HUES48 (cell line): ENCODE measurements at regions not wholly inside any gene's neighbourhood (a gene's known extent, or its start where the extent isn't known, plus 50 kb on each side); places are given as distances from the start of the nearest gene placed in this dataset.

ENCODE experiments used
- H3K27ac ChIP-seq: one replicate; pipeline ENCODE4 v1.7.0; 2013; ENCODE audit warnings: low read depth, low read length, inconsistent platforms
- H3K27me3 ChIP-seq: 2 replicates; pipeline ENCODE4 v1.6.1; 2013; ENCODE audit warnings: mild to moderate bottlenecking, low read length; ENCODE audit not compliant: control insufficient read depth, insufficient read depth
- H3K36me3 ChIP-seq: 2 replicates; pipeline ENCODE4 v1.6.1; 2013; ENCODE audit warnings: low read length; ENCODE audit not compliant: control insufficient read depth, insufficient read depth
- H3K4me1 ChIP-seq: 2 replicates; pipeline ENCODE4 v1.6.1; 2013; ENCODE audit warnings: mild to moderate bottlenecking, low read length; ENCODE audit not compliant: control insufficient read depth, insufficient read depth
- H3K4me3 ChIP-seq: 2 replicates; pipeline ENCODE4 v1.5.1; 2013; ENCODE audit warnings: mild to moderate bottlenecking, low read depth, low read length
- H3K9ac ChIP-seq: 2 replicates; pipeline ENCODE4 v1.6.1; 2013; ENCODE audit warnings: mild to moderate bottlenecking, low read depth, low read length, moderate library complexity
- H3K9me3 ChIP-seq: 2 replicates; pipeline ENCODE4 v1.6.1; 2013; ENCODE audit warnings: low read length; ENCODE audit not compliant: control insufficient read depth, insufficient read depth

GRCh38 chr2:52536929-52537460 is 1230.6 kb upstream of the CHAC2 start:
- H3K4me1 ChIP-seq = no peaks in the 10 kb centered on the region; the same call in 1 of the 2 replicates
- no peaks in the 10 kb centered on the region for H3K36me3 ChIP-seq
- H3K4me3 ChIP-seq = no peak overlapping the region
- H3K27me3 ChIP-seq = no peaks in the 10 kb centered on the region
- no peak overlapping the region for H3K9ac ChIP-seq
- no peaks in the 10 kb centered on the region for H3K9me3 ChIP-seq
- no peak overlapping the region for H3K27ac ChIP-seq

GRCh38 chr2:52532956-52533355 is 1234.6 kb upstream of the CHAC2 start:
- Histone ChIP-seq H3K9me3 (no peaks in the 10 kb centered on the region), H3K9ac (no peak overlapping the region), H3K27me3 (no peaks in the 10 kb centered on the region), H3K4me1 (no peaks in the 10 kb centered on the region), H3K36me3 (no peaks in the 10 kb centered on the region), H3K27ac (no peak overlapping the region), H3K4me3 (no peak overlapping the region)

GRCh38 chr2:52526735-52527134 is 1240.9 kb upstream of the CHAC2 start:
- H3K36me3 ChIP-seq = no peaks in the 10 kb centered on the region
- no peak overlapping the region for H3K4me3 ChIP-seq
- no peak overlapping the region for H3K9ac ChIP-seq
- H3K27me3 ChIP-seq = no peaks in the 10 kb centered on the region
- no peaks in the 10 kb centered on the region for H3K9me3 ChIP-seq
- no peaks in the 10 kb centered on the region for H3K4me1 ChIP-seq
- no peak overlapping the region for H3K27ac ChIP-seq

- Histone ChIP-seq H3K27me3 (no peaks in the 10 kb centered on the region), H3K4me1 (peaks cover 17% of the 10 kb centered on the region), H3K9ac (no peak overlapping the region), H3K27ac (peak overlapping the region; percentile 42), H3K9me3 (no peaks in the 10 kb centered on the region), H3K4me3 (no peak overlapping the region), H3K36me3 (no peaks in the 10 kb centered on the region)
These were observed 1247.0 kb upstream of the CHAC2 start for GRCh38 chr2:52520644-52521043.

- no peak overlapping the region for H3K4me3 ChIP-seq
- no peak overlapping the region for H3K27ac ChIP-seq
These were observed 1248.9 kb upstream of the CHAC2 start for GRCh38 chr2:52518678-52519077.

GRCh38 chr2:52512760-52513159 is 1254.8 kb upstream of the CHAC2 start:
- Histone ChIP-seq H3K4me1 (0 out of 2 replicates have a peak, but pooled peaks cover 4% of the 10 kb centered on the region), H3K27ac (no peak overlapping the region), H3K9me3 (no peaks in the 10 kb centered on the region), H3K36me3 (no peaks in the 10 kb centered on the region), H3K4me3 (no peak overlapping the region), H3K9ac (no peak overlapping the region), H3K27me3 (no peaks in the 10 kb centered on the region)

More at GRCh38 chr2:52518678-52519077, 1248.9 kb upstream of the CHAC2 start:
- Histone ChIP-seq H3K36me3 (no peaks in the 10 kb centered on the region), H3K4me1 (peaks cover 17% of the 10 kb centered on the region), H3K9ac (no peak overlapping the region), H3K27me3 (no peaks in the 10 kb centered on the region), H3K9me3 (no peaks in the 10 kb centered on the region)

- Histone ChIP-seq H3K36me3 (no peaks in the 10 kb centered on the region), H3K9ac (no peak overlapping the region), H3K27ac (no peak overlapping the region), H3K4me1 (no peaks in the 10 kb centered on the region), H3K4me3 (no peak overlapping the region), H3K27me3 (no peaks in the 10 kb centered on the region), H3K9me3 (no peaks in the 10 kb centered on the region)
These were observed 1257.2 kb upstream of the CHAC2 start for GRCh38 chr2:52510432-52510831.

GRCh38 chr2:52502476-52502860 is 1265.1 kb upstream of the CHAC2 start:
- H3K4me1 ChIP-seq = no peaks in the 10 kb centered on the region
- H3K27me3 ChIP-seq = no peaks in the 10 kb centered on the region
- H3K36me3 ChIP-seq = no peaks in the 10 kb centered on the region
- no peak overlapping the region for H3K27ac ChIP-seq
- peaks cover 11% of the 10 kb centered on the region for H3K9me3 ChIP-seq
- no peak overlapping the region for H3K9ac ChIP-seq
- no peak overlapping the region for H3K4me3 ChIP-seq

- Histone ChIP-seq H3K9me3 (peaks cover 15% of the 10 kb centered on the region), H3K4me3 (no peak overlapping the region), H3K27ac (no peak overlapping the region), H3K4me1 (no peaks in the 10 kb centered on the region), H3K27me3 (no peaks in the 10 kb centered on the region), H3K9ac (no peak overlapping the region), H3K36me3 (no peaks in the 10 kb centered on the region)
These were observed 1265.7 kb upstream of the CHAC2 start for GRCh38 chr2:52501715-52502475.

- no peak overlapping the region for H3K9ac ChIP-seq
- no peak overlapping the region for H3K4me3 ChIP-seq
- peaks cover 16% of the 10 kb centered on the region for H3K9me3 ChIP-seq
- H3K27me3 ChIP-seq = no peaks in the 10 kb centered on the region
- H3K27ac ChIP-seq = no peak overlapping the region
- H3K36me3 ChIP-seq = no peaks in the 10 kb centered on the region
- H3K4me1 ChIP-seq = no peaks in the 10 kb centered on the region
These were observed 1267.0 kb upstream of the CHAC2 start for GRCh38 chr2:52500561-52500960.

- no peaks in the 10 kb centered on the region for H3K36me3 ChIP-seq
- H3K27me3 ChIP-seq = no peaks in the 10 kb centered on the region
- peaks cover 16% of the 10 kb centered on the region for H3K9me3 ChIP-seq
- no peak overlapping the region for H3K27ac ChIP-seq
- H3K4me3 ChIP-seq = no peak overlapping the region
- no peaks in the 10 kb centered on the region for H3K4me1 ChIP-seq
- H3K9ac ChIP-seq = no peak overlapping the region
These were observed 1269.4 kb upstream of the CHAC2 start for GRCh38 chr2:52498077-52498750.
